ENCODE measurements at regions not wholly inside any gene's neighbourhood (a gene's known extent, or its start where the extent isn't known, plus 50 kb on each side); places are given as distances from the start of the nearest gene placed in this dataset.
A peak's percentile ranks its signal among the peaks of the same experiment; 100 is the strongest.

DNA sequence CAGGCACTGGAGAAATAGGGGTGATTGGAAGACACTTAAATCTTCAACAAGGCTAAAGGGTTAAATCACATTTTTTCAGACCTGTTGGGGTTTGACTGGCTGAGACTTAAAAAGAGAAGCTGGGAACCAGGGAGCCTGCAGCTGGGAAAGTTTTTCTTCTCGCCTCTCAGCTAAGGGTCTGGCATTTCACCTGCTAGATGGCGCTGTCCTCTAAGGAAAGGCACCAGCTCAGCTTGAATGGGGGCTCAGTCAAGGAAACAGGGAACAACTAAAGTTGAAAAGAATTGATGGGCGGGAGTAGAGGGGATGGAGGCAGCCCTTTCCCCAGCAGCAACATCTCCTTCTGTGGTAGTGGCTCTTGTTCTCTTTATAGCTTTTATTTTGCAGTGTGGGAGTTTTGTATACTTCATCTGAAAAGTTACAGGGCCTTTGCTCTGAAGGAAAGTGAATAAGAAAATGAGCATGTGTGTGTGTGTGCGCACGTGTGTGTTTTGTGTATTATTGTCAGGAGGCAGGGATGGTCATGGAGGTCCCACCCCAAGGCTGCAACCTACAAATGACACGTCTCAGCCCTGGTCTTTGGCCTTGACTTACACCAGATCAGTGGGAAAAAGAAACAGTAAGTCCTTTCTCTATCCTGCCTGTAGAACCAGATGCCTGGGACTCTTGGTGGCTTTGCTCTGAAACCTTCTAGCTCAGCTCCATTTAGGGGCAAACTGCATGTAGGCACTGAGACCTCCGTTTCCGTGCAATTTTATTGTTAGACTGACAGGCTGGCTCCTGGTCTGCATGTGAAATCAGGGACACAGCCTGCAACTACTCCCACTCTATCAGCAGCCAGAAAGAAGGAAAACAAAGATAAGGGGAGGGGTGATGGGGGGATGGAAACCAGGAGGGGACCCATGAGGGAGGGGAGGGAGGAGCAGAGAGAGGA, 316.2 kb upstream of the CLINT1 start:
- no peaks in the 10 kb centered on the region for H3K27me3 Mint-ChIP-seq (ENCODE audit: low read depth)
- TF ChIP-seq, protein P1, sequence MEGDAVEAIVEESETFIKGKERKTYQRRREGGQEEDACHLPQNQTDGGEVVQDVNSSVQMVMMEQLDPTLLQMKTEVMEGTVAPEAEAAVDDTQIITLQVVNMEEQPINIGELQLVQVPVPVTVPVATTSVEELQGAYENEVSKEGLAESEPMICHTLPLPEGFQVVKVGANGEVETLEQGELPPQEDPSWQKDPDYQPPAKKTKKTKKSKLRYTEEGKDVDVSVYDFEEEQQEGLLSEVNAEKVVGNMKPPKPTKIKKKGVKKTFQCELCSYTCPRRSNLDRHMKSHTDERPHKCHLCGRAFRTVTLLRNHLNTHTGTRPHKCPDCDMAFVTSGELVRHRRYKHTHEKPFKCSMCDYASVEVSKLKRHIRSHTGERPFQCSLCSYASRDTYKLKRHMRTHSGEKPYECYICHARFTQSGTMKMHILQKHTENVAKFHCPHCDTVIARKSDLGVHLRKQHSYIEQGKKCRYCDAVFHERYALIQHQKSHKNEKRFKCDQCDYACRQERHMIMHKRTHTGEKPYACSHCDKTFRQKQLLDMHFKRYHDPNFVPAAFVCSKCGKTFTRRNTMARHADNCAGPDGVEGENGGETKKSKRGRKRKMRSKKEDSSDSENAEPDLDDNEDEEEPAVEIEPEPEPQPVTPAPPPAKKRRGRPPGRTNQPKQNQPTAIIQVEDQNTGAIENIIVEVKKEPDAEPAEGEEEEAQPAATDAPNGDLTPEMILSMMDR (IDR thresholded peaks at IDR 0.05) = peak; percentile 93
- peaks cover 29% of the 10 kb centered on the region for H3K4me1 Mint-ChIP-seq (ENCODE audit: low read depth)
- H3K9me3 Mint-ChIP-seq (ENCODE audit: low read depth) = no peaks in the 10 kb centered on the region
- H3K27ac Mint-ChIP-seq (ENCODE audit: unreplicated experiment) = peak overlapping the region; percentile 39
- DNase-seq (ENCODE audit: low spot score) = no peak
- no peaks in the 10 kb centered on the region for H3K36me3 Mint-ChIP-seq (ENCODE audit: low read depth)
- no peak overlapping the region for H3K4me3 Mint-ChIP-seq (ENCODE audit: unreplicated experiment)

DNA sequence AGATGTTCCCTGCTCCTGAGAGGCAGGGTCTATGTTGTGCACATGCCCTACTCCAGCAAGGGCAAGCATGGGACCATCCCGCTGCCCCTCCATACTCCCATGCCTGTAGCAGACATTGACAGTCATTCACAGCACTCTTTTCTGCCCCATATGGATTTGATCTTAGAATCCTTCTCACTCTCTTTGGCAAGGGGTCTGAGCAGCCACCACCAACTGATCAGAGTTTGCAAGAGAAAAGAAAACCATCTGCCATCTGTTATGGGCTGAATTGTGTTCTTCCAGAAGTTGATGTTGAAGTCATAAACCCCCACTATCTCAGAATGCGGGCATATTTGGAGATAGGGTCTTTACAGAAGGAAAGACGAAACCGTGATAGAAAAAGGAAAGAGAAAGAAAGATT, 315.1 kb upstream of the CLINT1 start:
- Mint-ChIP-seq H3K4me3 (ENCODE audit: unreplicated experiment) (no peak overlapping the region), H3K36me3 (ENCODE audit: low read depth) (no peaks in the 10 kb centered on the region), H3K27ac (ENCODE audit: unreplicated experiment) (no peak overlapping the region), H3K27me3 (ENCODE audit: low read depth) (no peaks in the 10 kb centered on the region), H3K9me3 (ENCODE audit: low read depth) (no peaks in the 10 kb centered on the region), H3K4me1 (ENCODE audit: low read depth) (peaks cover 29% of the 10 kb centered on the region)
- no peak for DNase-seq (ENCODE audit: low spot score)
- TF ChIP-seq, protein P1 (IDR thresholded peaks at IDR 0.05) = no peak

DNA sequence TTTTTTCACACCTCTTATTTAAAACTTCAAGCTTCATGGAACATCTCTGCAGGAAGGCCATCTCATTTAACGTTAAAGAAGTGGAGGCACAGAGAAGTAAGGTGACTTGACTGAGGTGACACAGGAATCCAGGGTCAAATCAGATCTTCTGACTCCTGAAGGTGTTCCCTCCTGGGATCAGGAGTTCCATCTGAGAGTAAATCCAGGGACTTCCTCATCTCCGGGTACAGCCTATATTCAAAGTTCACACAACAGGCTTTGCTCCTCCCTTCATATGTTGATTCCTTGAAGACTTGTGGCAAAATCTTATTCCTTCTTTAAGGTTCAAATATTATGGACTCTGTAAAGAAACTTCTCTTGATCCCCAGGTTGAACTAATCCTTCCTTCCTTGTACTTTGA, 313.1 kb upstream of the CLINT1 start:
- H3K4me1 Mint-ChIP-seq (ENCODE audit: low read depth) = peaks cover 23% of the 10 kb centered on the region
- no peaks in the 10 kb centered on the region for H3K9me3 Mint-ChIP-seq (ENCODE audit: low read depth)
- no peak overlapping the region for H3K4me3 Mint-ChIP-seq (ENCODE audit: unreplicated experiment)
- H3K27ac Mint-ChIP-seq (ENCODE audit: unreplicated experiment) = no peak overlapping the region
- no peaks in the 10 kb centered on the region for H3K36me3 Mint-ChIP-seq (ENCODE audit: low read depth)
- TF ChIP-seq, protein P1 (IDR thresholded peaks at IDR 0.05) = no peak
- no peak for DNase-seq (ENCODE audit: low spot score)
- no peaks in the 10 kb centered on the region for H3K27me3 Mint-ChIP-seq (ENCODE audit: low read depth)

DNA sequence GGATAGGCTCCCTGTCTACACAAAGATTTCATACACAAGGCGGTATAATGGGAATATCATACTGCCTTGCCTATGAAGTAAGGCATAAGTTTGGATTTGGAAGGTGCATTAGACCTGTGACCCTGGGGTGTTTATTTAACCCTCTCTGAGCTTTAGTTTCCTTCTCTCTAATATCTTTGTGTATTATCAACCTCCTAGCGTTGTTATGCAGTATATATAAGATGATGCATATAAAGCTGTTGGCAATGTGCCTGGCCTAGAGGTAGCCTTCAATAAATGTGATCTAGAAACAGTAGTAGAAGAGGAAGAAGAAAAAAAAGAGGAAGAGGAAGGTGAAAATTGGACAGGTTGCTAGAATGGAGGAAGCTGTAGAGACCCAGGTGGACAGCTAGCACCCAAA, 311.6 kb upstream of the CLINT1 start:
- TF ChIP-seq, protein P1 (IDR thresholded peaks at IDR 0.05) = no peak

GRCh38 chr5:158170060-158170459, 311.1 kb upstream of the CLINT1 start:
- DNase-seq (ENCODE audit: low spot score) = no peak
- Mint-ChIP-seq H3K9me3 (ENCODE audit: low read depth) (no peaks in the 10 kb centered on the region), H3K36me3 (ENCODE audit: low read depth) (no peaks in the 10 kb centered on the region), H3K27ac (ENCODE audit: unreplicated experiment) (no peak overlapping the region), H3K27me3 (ENCODE audit: low read depth) (no peaks in the 10 kb centered on the region), H3K4me3 (ENCODE audit: unreplicated experiment) (no peak overlapping the region), H3K4me1 (ENCODE audit: low read depth) (peaks cover 4% of the 10 kb centered on the region)
- TF ChIP-seq, protein P1 (IDR thresholded peaks at IDR 0.05) = no peak

More for the DNA sequence above, 311.6 kb upstream of the CLINT1 start:
- no peaks in the 10 kb centered on the region for H3K9me3 Mint-ChIP-seq (ENCODE audit: low read depth)
- H3K36me3 Mint-ChIP-seq (ENCODE audit: low read depth) = no peaks in the 10 kb centered on the region
- no peak overlapping the region for H3K27ac Mint-ChIP-seq (ENCODE audit: unreplicated experiment)
- H3K4me1 Mint-ChIP-seq (ENCODE audit: low read depth) = peaks cover 9% of the 10 kb centered on the region
- no peak for DNase-seq (ENCODE audit: low spot score)
- no peak overlapping the region for H3K4me3 Mint-ChIP-seq (ENCODE audit: unreplicated experiment)
- H3K27me3 Mint-ChIP-seq (ENCODE audit: low read depth) = no peaks in the 10 kb centered on the region
